A549 (cell line): ENCODE measurements at regions not wholly inside any gene's neighbourhood (a gene's known extent, or its start where the extent isn't known, plus 50 kb on each side); places are given as distances from the start of the nearest gene placed in this dataset.

Experiments used
- CHD4 ChIP-seq: fragments of 200-600 bp; sonication (generic); IDR thresholded peaks from 2 replicates; pipeline ENCODE4 v1.6.1; 2016; ENCODE audit warnings: antibody characterized with exemption, mild to moderate bottlenecking, borderline replicate concordance
- EP300 ChIP-seq, 2 experiments: fragments of >200 bp; sonication (Bioruptor Twin); formaldehyde crosslinking; IDR thresholded peaks; 2 replicates in 1 of 2; 3 replicates in 1 of 2; pipeline ENCODE4 v1.6.1; 2016 to 2017
- JUN ChIP-seq, 2 experiments: fragments of >200 bp; sonication (Bioruptor Twin); formaldehyde crosslinking; IDR thresholded peaks; 2 replicates in 1 of 2; 3 replicates in 1 of 2; pipeline ENCODE4 v1.6.1; 2016 to 2017
- JUNB ChIP-seq: fragments of >200 bp; sonication (Bioruptor Twin); formaldehyde crosslinking; IDR thresholded peaks from 2 replicates; pipeline ENCODE4 v1.6.1; 2016
- POLR2A ChIP-seq: IDR thresholded peaks from 2 replicates; pipeline ENCODE4 v1.6.1; 2012; ENCODE audit warnings: mild to moderate bottlenecking, low read length
- RAD21 ChIP-seq, 2 experiments: fragments of >200 bp in 1 of 2; sonication (Bioruptor Twin) in 1 of 2; formaldehyde crosslinking in 1 of 2; IDR thresholded peaks in 1 of 2; conservative IDR thresholded peaks in 1 of 2; 2 replicates in 1 of 2; 3 replicates in 1 of 2; pipeline ENCODE4 v1.6.1; 2012 to 2018; ENCODE audit warnings: inconsistent platforms in 1 of 2
- RCOR1 ChIP-seq: fragments of 150-350 bp; IDR thresholded peaks from 2 replicates; pipeline ENCODE4 v1.6.1; 2014; ENCODE audit warnings: antibody characterized with exemption, low read length, low read depth
- RFX5 ChIP-seq: fragments of 450-650 bp; IDR thresholded peaks from 2 replicates; pipeline ENCODE4 v1.7.1; 2014; ENCODE audit warnings: antibody characterized with exemption, mild to moderate bottlenecking, moderate library complexity
- SMC3 ChIP-seq: fragments of >200 bp; sonication (Bioruptor Twin); formaldehyde crosslinking; IDR thresholded peaks from 3 replicates; pipeline ENCODE4 v1.6.1; 2018; ENCODE audit warnings: inconsistent platforms
- TF ChIP-seq, protein P1 (sequence below): fragments of >200 bp; sonication (Bioruptor Twin); formaldehyde crosslinking; IDR thresholded peaks from 3 replicates; pipeline ENCODE4 v1.5.1; 2016
- TF ChIP-seq, protein P2 (sequence below): fragments of 150-350 bp; IDR thresholded peaks from 2 replicates; pipeline ENCODE4 v1.6.1; 2014; ENCODE audit warnings: low read depth, mild to moderate bottlenecking, low read length
- TF ChIP-seq, protein P3 (sequence below): IDR thresholded peaks from 2 replicates; pipeline ENCODE4 v1.6.1; 2012

DNA sequence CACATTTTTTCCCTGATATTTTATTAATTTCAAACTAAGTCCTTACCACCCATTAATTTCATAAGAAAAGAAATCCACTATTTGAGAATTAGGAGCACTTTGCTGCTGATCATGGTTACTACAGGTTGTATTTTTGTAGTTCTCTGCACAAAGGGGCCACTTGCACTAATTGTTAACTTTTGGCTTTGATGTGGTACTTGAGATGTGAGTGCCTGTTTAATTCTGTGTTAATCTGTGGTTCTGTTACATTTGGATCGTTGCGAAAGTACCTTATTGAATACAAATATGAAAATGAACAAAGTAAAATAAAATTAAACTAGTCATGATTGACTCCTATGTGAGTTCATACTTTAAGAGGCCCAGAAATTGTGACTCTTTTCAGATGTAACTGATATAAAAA lies 374.9 kb upstream of the RGS6 start:
- TF ChIP-seq POLR2A (no peak), RFX5 (no peak), CHD4 (no peak), JUN (IDR thresholded peaks at IDR 0.05) (no peak), RCOR1 (no peak), EP300 (IDR thresholded peaks at IDR 0.05) (no peak), JUNB (no peak), SMC3 (no peak), RAD21 (conservative IDR thresholded peaks at IDR 0.05 in 1 of 2, IDR thresholded peaks at IDR 0.05 in 1 of 2) (no peak)
- TF ChIP-seq, protein P1, sequence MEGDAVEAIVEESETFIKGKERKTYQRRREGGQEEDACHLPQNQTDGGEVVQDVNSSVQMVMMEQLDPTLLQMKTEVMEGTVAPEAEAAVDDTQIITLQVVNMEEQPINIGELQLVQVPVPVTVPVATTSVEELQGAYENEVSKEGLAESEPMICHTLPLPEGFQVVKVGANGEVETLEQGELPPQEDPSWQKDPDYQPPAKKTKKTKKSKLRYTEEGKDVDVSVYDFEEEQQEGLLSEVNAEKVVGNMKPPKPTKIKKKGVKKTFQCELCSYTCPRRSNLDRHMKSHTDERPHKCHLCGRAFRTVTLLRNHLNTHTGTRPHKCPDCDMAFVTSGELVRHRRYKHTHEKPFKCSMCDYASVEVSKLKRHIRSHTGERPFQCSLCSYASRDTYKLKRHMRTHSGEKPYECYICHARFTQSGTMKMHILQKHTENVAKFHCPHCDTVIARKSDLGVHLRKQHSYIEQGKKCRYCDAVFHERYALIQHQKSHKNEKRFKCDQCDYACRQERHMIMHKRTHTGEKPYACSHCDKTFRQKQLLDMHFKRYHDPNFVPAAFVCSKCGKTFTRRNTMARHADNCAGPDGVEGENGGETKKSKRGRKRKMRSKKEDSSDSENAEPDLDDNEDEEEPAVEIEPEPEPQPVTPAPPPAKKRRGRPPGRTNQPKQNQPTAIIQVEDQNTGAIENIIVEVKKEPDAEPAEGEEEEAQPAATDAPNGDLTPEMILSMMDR = no peak
- TF ChIP-seq, protein P2, sequence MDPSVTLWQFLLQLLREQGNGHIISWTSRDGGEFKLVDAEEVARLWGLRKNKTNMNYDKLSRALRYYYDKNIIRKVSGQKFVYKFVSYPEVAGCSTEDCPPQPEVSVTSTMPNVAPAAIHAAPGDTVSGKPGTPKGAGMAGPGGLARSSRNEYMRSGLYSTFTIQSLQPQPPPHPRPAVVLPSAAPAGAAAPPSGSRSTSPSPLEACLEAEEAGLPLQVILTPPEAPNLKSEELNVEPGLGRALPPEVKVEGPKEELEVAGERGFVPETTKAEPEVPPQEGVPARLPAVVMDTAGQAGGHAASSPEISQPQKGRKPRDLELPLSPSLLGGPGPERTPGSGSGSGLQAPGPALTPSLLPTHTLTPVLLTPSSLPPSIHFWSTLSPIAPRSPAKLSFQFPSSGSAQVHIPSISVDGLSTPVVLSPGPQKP = no peak
- TF ChIP-seq, protein P3, sequence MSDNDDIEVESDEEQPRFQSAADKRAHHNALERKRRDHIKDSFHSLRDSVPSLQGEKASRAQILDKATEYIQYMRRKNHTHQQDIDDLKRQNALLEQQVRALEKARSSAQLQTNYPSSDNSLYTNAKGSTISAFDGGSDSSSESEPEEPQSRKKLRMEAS = no peak
